ENCODE measurements at regions not wholly inside any gene's neighbourhood (a gene's known extent, or its start where the extent isn't known, plus 50 kb on each side); places are given as distances from the start of the nearest gene placed in this dataset.

DNA sequence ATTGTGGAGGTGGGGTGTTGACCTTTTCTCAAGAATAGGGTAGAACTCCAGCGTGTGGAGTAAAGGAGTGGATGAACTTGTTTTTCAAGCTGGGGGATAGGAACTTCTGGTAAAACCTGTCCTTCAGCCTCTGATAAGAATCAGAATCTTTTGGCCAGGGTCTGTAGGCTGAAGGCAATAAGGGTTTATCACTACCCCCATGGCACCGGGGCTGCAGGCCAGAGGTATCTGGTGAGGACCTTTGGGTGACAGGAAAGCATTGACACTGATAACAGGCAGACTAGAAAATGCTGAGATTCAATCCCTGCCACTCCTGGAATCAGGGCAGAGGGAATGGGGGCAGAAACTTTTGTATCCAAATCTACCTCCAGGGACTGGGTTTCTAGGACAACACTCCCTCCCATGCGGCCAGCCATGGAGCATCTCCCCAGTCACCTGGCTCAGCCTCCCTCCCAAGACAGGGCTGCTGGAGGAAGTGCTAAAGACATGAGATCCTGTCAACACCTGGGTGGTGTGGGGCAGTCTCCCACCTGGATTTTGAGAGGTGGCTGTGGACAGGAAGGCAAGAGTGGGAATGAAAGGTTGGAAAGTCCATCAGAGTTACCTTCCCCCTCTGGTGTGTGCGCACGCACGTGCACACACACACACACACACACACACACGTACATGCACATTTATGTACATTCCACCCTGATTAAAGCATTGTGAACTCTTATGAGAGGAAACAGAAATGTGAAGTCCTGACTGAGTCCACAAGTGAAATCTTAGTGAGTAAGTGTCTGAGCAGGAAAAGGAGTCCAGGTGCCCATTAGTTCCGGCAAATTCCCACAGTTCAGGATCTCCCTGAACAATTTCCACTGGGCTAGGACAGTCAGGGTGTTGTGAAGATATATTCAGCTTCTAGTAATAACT lies 53.1 kb upstream of the MARCHF10 start:
- no peaks in the 10 kb centered on the region for H3K36me3 ChIP-seq (ENCODE audit: control insufficient read depth, low read depth, low read length)
- H3K9ac ChIP-seq (ENCODE audit: low read length) = no peak overlapping the region
- H3K4me1 ChIP-seq (ENCODE audit: control insufficient read depth, low read depth, low read length) = no peaks in the 10 kb centered on the region
- no peak overlapping the region for H3K27ac ChIP-seq (ENCODE audit: low read length)
- no peaks in the 10 kb centered on the region for H3K9me3 ChIP-seq (ENCODE audit: control insufficient read depth, low read depth, low read length)
- no peak overlapping the region for H3K4me3 ChIP-seq (ENCODE audit: low read length)
- no peaks in the 10 kb centered on the region for H3K27me3 ChIP-seq (ENCODE audit: control insufficient read depth, insufficient read depth, low read length)

DNA sequence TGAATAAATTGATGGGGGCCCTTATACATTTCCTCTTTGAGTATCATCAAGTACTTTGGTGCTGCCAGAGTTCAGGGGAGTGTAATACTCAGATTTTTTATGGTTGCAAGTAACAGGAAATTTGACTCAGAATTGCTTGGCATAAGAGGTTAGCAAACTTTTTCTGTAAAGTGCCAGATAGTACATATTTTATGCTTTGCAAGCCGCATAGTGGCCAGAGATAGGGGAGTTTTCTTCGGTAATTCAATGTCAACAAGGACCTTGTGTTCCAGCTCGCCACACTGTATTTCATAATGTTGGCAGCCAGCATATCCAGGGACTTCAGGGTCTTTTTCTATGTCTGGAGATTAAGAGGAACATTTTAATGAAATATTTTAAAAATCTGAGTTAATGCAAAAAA lies 51.0 kb upstream of the MARCHF10 start:
- H3K4me1 ChIP-seq (ENCODE audit: control insufficient read depth, low read depth, low read length) = no peaks in the 10 kb centered on the region
- no peak overlapping the region for H3K9ac ChIP-seq (ENCODE audit: low read length)
- no peak overlapping the region for H3K27ac ChIP-seq (ENCODE audit: low read length)
- no peak overlapping the region for H3K4me3 ChIP-seq (ENCODE audit: low read length)
- H3K9me3 ChIP-seq (ENCODE audit: control insufficient read depth, low read depth, low read length) = no peaks in the 10 kb centered on the region
- no peaks in the 10 kb centered on the region for H3K27me3 ChIP-seq (ENCODE audit: control insufficient read depth, insufficient read depth, low read length)
- no peaks in the 10 kb centered on the region for H3K36me3 ChIP-seq (ENCODE audit: control insufficient read depth, low read depth, low read length)
